Keratinocyte (primary cell): ENCODE measurements at regions not wholly inside any gene's neighbourhood (a gene's known extent, or its start where the extent isn't known, plus 50 kb on each side); places are given as distances from the start of the nearest gene placed in this dataset.

Experiments used
- DNase-seq: peaks from one replicate; pipeline ENCODE4 v3.0.0-alpha.2; 2011; ENCODE audit warnings: low read depth, missing footprints, low spot score
- FAIRE-seq: peaks from 2 replicates; lab custom pipeline; 2011; peaks lifted over from hg19 to GRCh38; lab: Jason Lieb, UNC
- H2AFZ ChIP-seq: 2 replicates; pipeline ENCODE4 v1.6.0; 2012; ENCODE audit warnings: low read length, control low read depth, inconsistent platforms; ENCODE audit not compliant: control insufficient read depth
- H3K27ac ChIP-seq: 2 replicates; pipeline ENCODE4 v1.5.1; 2011; ENCODE audit warnings: low read length; ENCODE audit not compliant: control insufficient read depth, insufficient read depth
- H3K27me3 ChIP-seq: 3 replicates; pipeline ENCODE4 v1.6.0; 2011; ENCODE audit warnings: low read length; ENCODE audit not compliant: control insufficient read depth, insufficient read depth; ENCODE audit errors: extremely low read depth
- H3K36me3 ChIP-seq, 2 experiments: 2 replicates in 1 of 2; 3 replicates in 1 of 2; pipeline ENCODE4 v1.5.1; 2011; ENCODE audit warnings: low read length in 2 of 2, mild to moderate bottlenecking in 1 of 2; ENCODE audit not compliant: control insufficient read depth in 2 of 2, insufficient read depth in 2 of 2; ENCODE audit errors: extremely low read depth in 1 of 2
- H3K4me1 ChIP-seq: 3 replicates; pipeline ENCODE4 v1.5.1; 2011; ENCODE audit warnings: low read length; ENCODE audit not compliant: control insufficient read depth, insufficient read depth; ENCODE audit errors: extremely low read depth
- H3K4me2 ChIP-seq: 3 replicates; pipeline ENCODE4 v1.6.0; 2011; ENCODE audit warnings: low read depth, low read length; ENCODE audit not compliant: control insufficient read depth, insufficient read depth; ENCODE audit errors: extremely low read depth
- H3K4me3 ChIP-seq, 3 experiments: fragments of 200-600 bp in 1 of 3; sonication (generic) in 1 of 3; 2 replicates in 2 of 3; 3 replicates in 1 of 3; pipeline ENCODE4 v1.5.1; 2011 to 2016; ENCODE audit warnings: low read length in 3 of 3, mild to moderate bottlenecking in 3 of 3, control low read depth in 2 of 3, inconsistent platforms in 1 of 3, low read depth in 1 of 3, mixed read lengths in 1 of 3, mixed run types in 1 of 3, moderate library complexity in 1 of 3; ENCODE audit not compliant: control insufficient read depth in 2 of 3, insufficient read depth in 2 of 3; ENCODE audit errors: extremely low read depth in 1 of 3
- H3K79me2 ChIP-seq: 2 replicates; pipeline ENCODE4 v1.6.0; 2012; ENCODE audit warnings: low read length; ENCODE audit not compliant: control insufficient read depth, insufficient read depth
- H3K9ac ChIP-seq: 3 replicates; pipeline ENCODE4 v1.6.0; 2011; ENCODE audit warnings: low read length; ENCODE audit not compliant: control insufficient read depth, insufficient read depth; ENCODE audit errors: extremely low read depth
- H3K9me1 ChIP-seq: 3 replicates; pipeline ENCODE4 v1.6.0; 2011; ENCODE audit warnings: low read length; ENCODE audit not compliant: control insufficient read depth, insufficient read depth; ENCODE audit errors: extremely low read depth
- H3K9me3 ChIP-seq: 2 replicates; pipeline ENCODE4 v1.5.1; 2012; ENCODE audit warnings: low read depth, low read length; ENCODE audit not compliant: control insufficient read depth
- H4K20me1 ChIP-seq: 3 replicates; pipeline ENCODE4 v1.6.0; 2011; ENCODE audit warnings: low read length; ENCODE audit not compliant: control insufficient read depth, insufficient read depth; ENCODE audit errors: extremely low read depth
- EZH2 ChIP-seq: IDR thresholded peaks from one replicate; pipeline ENCODE4 v1.6.1; 2012; ENCODE audit warnings: inconsistent platforms, mild to moderate bottlenecking, low read length, moderate library complexity
- dilution Hi-C: fragments of 300-500 bp; cut with MboI; formaldehyde crosslinking; loops from one replicate; pipeline ENCODE4 v1.7.0; 2020; ENCODE audit warnings: low sequenced_read_pairs; ENCODE audit not compliant: extremely low pct_ligation_motif_present
- TF ChIP-seq, protein P1 (sequence below), 3 experiments: IDR thresholded peaks in 1 of 3; conservative IDR thresholded peaks in 1 of 3; optimal IDR thresholded peaks in 1 of 3; 2 replicates in 2 of 3; 3 replicates in 1 of 3; pipeline versions ENCODE3 to v1.5.1; 2011; ENCODE audit warnings: low read length in 3 of 3, mild to moderate bottlenecking in 3 of 3, moderate library complexity in 2 of 3, control low read depth in 1 of 3, inconsistent platforms in 1 of 3; ENCODE audit not compliant: insufficient read depth in 2 of 3; ENCODE audit errors: extremely low read depth in 1 of 3

DNA sequence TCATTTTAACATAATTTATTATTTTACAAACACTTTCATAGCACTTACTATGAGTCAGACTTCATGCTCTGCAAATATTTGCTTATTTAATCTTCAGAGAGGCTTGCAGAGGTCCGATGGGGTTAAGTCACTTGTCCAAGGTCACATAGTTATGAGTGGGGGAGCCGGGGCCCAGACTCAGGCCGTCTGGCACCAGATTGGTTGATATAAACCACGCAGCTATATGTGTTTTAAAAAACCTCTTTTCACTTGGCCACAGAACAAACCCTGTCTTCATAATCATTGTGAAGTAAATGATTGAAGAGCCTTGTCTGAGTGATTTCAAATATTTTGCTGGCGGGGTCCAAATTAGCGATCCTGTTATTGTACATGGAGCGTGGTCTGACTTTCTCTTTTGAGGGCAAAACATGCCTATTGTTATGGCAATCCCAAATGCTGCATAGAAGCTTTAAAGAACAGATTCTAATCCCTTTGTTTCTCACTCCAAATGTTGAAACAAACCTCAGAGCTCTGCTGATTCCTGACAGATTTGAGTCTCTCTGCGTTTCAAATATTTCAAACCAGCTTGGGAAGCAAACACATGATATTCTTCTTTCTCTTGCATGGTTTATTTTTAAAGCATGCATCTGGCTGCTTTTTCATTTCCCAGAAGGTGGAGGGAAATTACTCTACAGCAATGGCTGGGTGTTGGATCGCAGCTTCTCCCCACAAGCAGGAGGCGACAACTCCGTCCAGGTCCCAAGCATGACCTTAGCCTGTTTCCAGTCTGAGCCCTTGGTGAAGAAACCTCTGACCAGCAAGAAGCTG, 142.4 kb downstream of the DDX1 start:
- no peak overlapping the region for H2AFZ ChIP-seq
- no peak overlapping the region for H3K27ac ChIP-seq
- no peak for DNase-seq
- dilution Hi-C loops = no loop called here
- no peak overlapping the region for H3K4me2 ChIP-seq
- H3K9me3 ChIP-seq = no peaks in the 10 kb centered on the region
- H3K36me3 ChIP-seq = no peaks in the 10 kb centered on the region
- H4K20me1 ChIP-seq = no peaks in the 10 kb centered on the region
- FAIRE-seq = no peak
- H3K9ac ChIP-seq = no peak overlapping the region
- TF ChIP-seq, protein P1, sequence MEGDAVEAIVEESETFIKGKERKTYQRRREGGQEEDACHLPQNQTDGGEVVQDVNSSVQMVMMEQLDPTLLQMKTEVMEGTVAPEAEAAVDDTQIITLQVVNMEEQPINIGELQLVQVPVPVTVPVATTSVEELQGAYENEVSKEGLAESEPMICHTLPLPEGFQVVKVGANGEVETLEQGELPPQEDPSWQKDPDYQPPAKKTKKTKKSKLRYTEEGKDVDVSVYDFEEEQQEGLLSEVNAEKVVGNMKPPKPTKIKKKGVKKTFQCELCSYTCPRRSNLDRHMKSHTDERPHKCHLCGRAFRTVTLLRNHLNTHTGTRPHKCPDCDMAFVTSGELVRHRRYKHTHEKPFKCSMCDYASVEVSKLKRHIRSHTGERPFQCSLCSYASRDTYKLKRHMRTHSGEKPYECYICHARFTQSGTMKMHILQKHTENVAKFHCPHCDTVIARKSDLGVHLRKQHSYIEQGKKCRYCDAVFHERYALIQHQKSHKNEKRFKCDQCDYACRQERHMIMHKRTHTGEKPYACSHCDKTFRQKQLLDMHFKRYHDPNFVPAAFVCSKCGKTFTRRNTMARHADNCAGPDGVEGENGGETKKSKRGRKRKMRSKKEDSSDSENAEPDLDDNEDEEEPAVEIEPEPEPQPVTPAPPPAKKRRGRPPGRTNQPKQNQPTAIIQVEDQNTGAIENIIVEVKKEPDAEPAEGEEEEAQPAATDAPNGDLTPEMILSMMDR (optimal IDR thresholded peaks at IDR 0.05 in 1 of 3, IDR thresholded peaks at IDR 0.05 in 1 of 3, conservative IDR thresholded peaks at IDR 0.05 in 1 of 3; ENCODE audit: extremely low read depth in 1 of 3, insufficient read depth in 2 of 3, low read length in 3 of 3) = no peak
- TF ChIP-seq EZH2 = no peak
- H3K79me2 ChIP-seq = no peaks in the 10 kb centered on the region
- H3K4me3 ChIP-seq = no peak overlapping the region
- H3K9me1 ChIP-seq = no peaks in the 10 kb centered on the region
- H3K4me1 ChIP-seq = peaks cover 4% of the 10 kb centered on the region
- H3K27me3 ChIP-seq = peaks cover 48% of the 10 kb centered on the region

DNA sequence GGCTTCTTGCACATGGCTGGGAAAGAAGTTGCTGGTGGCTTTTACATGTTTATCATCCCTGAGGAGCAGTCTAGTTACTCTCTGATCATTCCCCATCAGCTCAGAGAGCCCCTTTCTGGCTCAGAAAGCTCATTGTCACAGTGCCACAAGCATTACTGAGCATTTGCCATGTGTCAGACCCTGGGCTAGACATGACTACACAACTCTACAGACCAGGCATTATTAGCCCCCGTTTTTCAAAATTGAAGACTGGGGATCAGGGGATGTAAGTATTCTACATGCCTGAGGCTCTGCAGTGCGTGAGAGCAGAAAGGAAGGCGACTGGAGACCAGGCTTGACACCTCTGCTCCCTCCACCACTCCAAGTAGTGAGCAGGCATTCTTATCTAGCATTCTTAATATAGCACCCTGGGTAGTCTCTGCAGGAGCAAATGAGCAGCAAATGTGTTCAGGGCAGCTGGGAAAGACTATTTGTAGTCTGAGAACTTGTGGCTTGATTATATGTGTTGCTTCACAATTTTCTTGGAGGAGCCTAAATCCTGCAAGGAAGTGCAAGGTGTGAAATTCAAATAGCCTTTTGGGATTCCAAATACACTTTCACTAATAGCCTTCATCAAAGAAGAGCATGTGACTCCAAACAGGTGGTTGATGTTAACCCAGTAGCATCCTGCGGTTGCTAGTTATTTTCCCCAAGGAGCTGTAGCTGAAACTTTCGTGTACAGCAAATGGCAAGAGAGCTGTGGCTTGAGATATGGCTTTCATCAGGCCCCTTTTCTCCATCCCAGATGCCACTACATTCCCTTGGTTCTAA, 143.2 kb downstream of the DDX1 start:
- Histone ChIP-seq H3K4me1 (peaks cover 4% of the 10 kb centered on the region), H3K36me3 (no peaks in the 10 kb centered on the region), H3K9ac (no peak overlapping the region), H3K4me2 (no peak overlapping the region), H3K9me3 (no peaks in the 10 kb centered on the region), H2AFZ (no peak overlapping the region), H3K9me1 (no peaks in the 10 kb centered on the region), H4K20me1 (no peaks in the 10 kb centered on the region), H3K79me2 (no peaks in the 10 kb centered on the region), H3K4me3 (no peak overlapping the region), H3K27ac (no peak overlapping the region), H3K27me3 (peaks cover 45% of the 10 kb centered on the region)
- no peak for FAIRE-seq
- dilution Hi-C loops = no loop called here
- no peak for DNase-seq
- TF ChIP-seq, protein P1 (optimal IDR thresholded peaks at IDR 0.05 in 1 of 3, IDR thresholded peaks at IDR 0.05 in 1 of 3, conservative IDR thresholded peaks at IDR 0.05 in 1 of 3; ENCODE audit: extremely low read depth in 1 of 3, insufficient read depth in 2 of 3, low read length in 3 of 3) = no peak
